GM18861 (cell line): ENCODE measurements at regions not wholly inside any gene's neighbourhood (a gene's known extent, or its start where the extent isn't known, plus 50 kb on each side); places are given as distances from the start of the nearest gene placed in this dataset.
"Not testable (repeated sequence)": the region's sequence is repeated elsewhere in the genome, so short reads cannot be mapped to it uniquely, and the experiment has no call there.

Experiments used
- ATAC-seq: cut with Tn5 transposase; IDR thresholded peaks from one replicate; pipeline ENCODE4 v1.9.1; 2021; ENCODE audit not compliant: unreplicated experiment

GRCh38 chr2:168300460-168300859 is 53.1 kb upstream of the STK39 start:
- ATAC-seq: no peak

GRCh38 chr2:168304024-168304681 is 56.8 kb upstream of the STK39 start:
- ATAC-seq: no peak

- no peak for ATAC-seq
Observed at GRCh38 chr2:168307379-168307778, 60.0 kb upstream of the STK39 start.

GRCh38 chr2:168310580-168310979 is 63.2 kb upstream of the STK39 start:
- no peak for ATAC-seq

- no peak for ATAC-seq
Observed at GRCh38 chr2:168311261-168311910, 64.0 kb upstream of the STK39 start.

- no peak for ATAC-seq
Observed at GRCh38 chr2:168312036-168312822, 64.8 kb upstream of the STK39 start.

- ATAC-seq: no peak
Observed at GRCh38 chr2:168314236-168314635, 66.8 kb upstream of the STK39 start.

GRCh38 chr2:168315331-168316072 is 68.1 kb upstream of the STK39 start:
- ATAC-seq: no peak

- no peak for ATAC-seq
Observed at GRCh38 chr2:168316073-168316440, 68.7 kb upstream of the STK39 start.

- ATAC-seq: no peak
Observed at GRCh38 chr2:168317282-168317681, 69.9 kb upstream of the STK39 start.

- ATAC-seq: no peak
Observed at GRCh38 chr2:168320267-168320666, 72.9 kb upstream of the STK39 start.

- no peak for ATAC-seq
Observed at GRCh38 chr2:168322325-168323007, 75.1 kb upstream of the STK39 start.

GRCh38 chr2:168323529-168324021 is 76.2 kb upstream of the STK39 start:
- no peak for ATAC-seq

- no peak for ATAC-seq
Observed at GRCh38 chr2:168326572-168326971, 79.2 kb upstream of the STK39 start.

GRCh38 chr2:168327328-168327727 is 79.9 kb upstream of the STK39 start:
- ATAC-seq: no peak

- no peak for ATAC-seq
Observed at GRCh38 chr2:168328421-168328820, 81.0 kb upstream of the STK39 start.

- ATAC-seq: no peak
Observed at GRCh38 chr2:168330624-168331423, 83.4 kb upstream of the STK39 start.

GRCh38 chr2:168335254-168335653 is 87.9 kb upstream of the STK39 start:
- not testable (repeated sequence) for ATAC-seq

- ATAC-seq: peak; percentile 79
Observed at GRCh38 chr2:168336786-168337388, 89.5 kb upstream of the STK39 start.
